ENCODE measurements at regions not wholly inside any gene's neighbourhood (a gene's known extent, or its start where the extent isn't known, plus 50 kb on each side); places are given as distances from the start of the nearest gene placed in this dataset.
"Not testable (repeated sequence)": the region's sequence is repeated elsewhere in the genome, so short reads cannot be mapped to it uniquely, and the experiment has no call there.

- no peak overlapping the region for H3K4me3 ChIP-seq (ENCODE audit: low read depth, low read length)
- TF ChIP-seq CTCF (IDR thresholded peaks at IDR 0.05; ENCODE audit: low read depth, low read length, missing control alignments) = no peak
- no peak for DNase-seq (ENCODE audit: low read depth)
Measured at GRCh38 chr5:83810511-83810910, 89.9 kb upstream of the HAPLN1 start.

- DNase-seq (ENCODE audit: low read depth) = no peak
- no peak for TF ChIP-seq CTCF (IDR thresholded peaks at IDR 0.05; ENCODE audit: low read depth, low read length, missing control alignments)
- H3K4me3 ChIP-seq (ENCODE audit: low read depth, low read length) = no peak overlapping the region
Measured at GRCh38 chr5:83802686-83803085, 82.0 kb upstream of the HAPLN1 start.

GRCh38 chr5:83800201-83800600 lies 79.5 kb upstream of the HAPLN1 start:
- TF ChIP-seq CTCF (IDR thresholded peaks at IDR 0.05; ENCODE audit: low read depth, low read length, missing control alignments) = no peak
- no peak for DNase-seq (ENCODE audit: low read depth)
- no peak overlapping the region for H3K4me3 ChIP-seq (ENCODE audit: low read depth, low read length)

- not testable (repeated sequence) for H3K4me3 ChIP-seq (ENCODE audit: low read depth, low read length)
Measured at GRCh38 chr5:83799020-83799419, 78.4 kb upstream of the HAPLN1 start.

GRCh38 chr5:83789371-83789770 lies 68.7 kb upstream of the HAPLN1 start:
- no peak for DNase-seq (ENCODE audit: low read depth)
- no peak for TF ChIP-seq CTCF (IDR thresholded peaks at IDR 0.05; ENCODE audit: low read depth, low read length, missing control alignments)
- no peak overlapping the region for H3K4me3 ChIP-seq (ENCODE audit: low read depth, low read length)

More at GRCh38 chr5:83799020-83799419, 78.4 kb upstream of the HAPLN1 start:
- not testable (repeated sequence) for DNase-seq (ENCODE audit: low read depth)

- TF ChIP-seq CTCF (IDR thresholded peaks at IDR 0.05; ENCODE audit: low read depth, low read length, missing control alignments) = no peak
- no peak overlapping the region for H3K4me3 ChIP-seq (ENCODE audit: low read depth, low read length)
- DNase-seq (ENCODE audit: low read depth) = no peak
Measured at GRCh38 chr5:83787631-83788030, 67.0 kb upstream of the HAPLN1 start.

- no peak for DNase-seq (ENCODE audit: low read depth)
- no peak for TF ChIP-seq CTCF (IDR thresholded peaks at IDR 0.05; ENCODE audit: low read depth, low read length, missing control alignments)
- no peak overlapping the region for H3K4me3 ChIP-seq (ENCODE audit: low read depth, low read length)
Measured at GRCh38 chr5:83785176-83785668, 64.6 kb upstream of the HAPLN1 start.

Measured in GM12864 (cell line).